Fibroblast of lung (primary cell): ENCODE measurements at regions not wholly inside any gene's neighbourhood (a gene's known extent, or its start where the extent isn't known, plus 50 kb on each side); places are given as distances from the start of the nearest gene placed in this dataset.

ENCODE experiments used
- CTCF ChIP-seq, 2 donors: IDR thresholded peaks in 1 of 2; conservative IDR thresholded peaks in 1 of 2; 1 replicate in 1 of 2; 2 replicates in 1 of 2; pipeline ENCODE4 v1.5.1; 2011 to 2012; ENCODE audit warnings: low read length in 2 of 2, control low read depth in 1 of 2, inconsistent platforms in 1 of 2, low read depth in 1 of 2, mild to moderate bottlenecking in 1 of 2
- EZH2 ChIP-seq: IDR thresholded peaks from 2 replicates; pipeline ENCODE4 v1.5.1; 2012; ENCODE audit warnings: low read length, control low read depth, mild to moderate bottlenecking; ENCODE audit errors: missing control alignments

GRCh38 chr7:52786174-52786573 lies 249.3 kb upstream of the POM121L12 start:
- no peak for TF ChIP-seq CTCF (conservative IDR thresholded peaks at IDR 0.05 in 1 of 2, IDR thresholded peaks at IDR 0.05 in 1 of 2; ENCODE audit: low read depth in 1 of 2, low read length in 2 of 2)
- TF ChIP-seq EZH2 = no peak
